HepG2 (cell line): ENCODE measurements at regions not wholly inside any gene's neighbourhood (a gene's known extent, or its start where the extent isn't known, plus 50 kb on each side); places are given as distances from the start of the nearest gene placed in this dataset.

Experiments
- ATAC-seq: fragments of 200-7000 bp; cut with Tn5 transposase; 3 replicates; pipeline ENCODE4 v1.9.1; 2020; ENCODE audit warnings: mild to moderate bottlenecking, moderate library complexity
- BruUV-seq: library from RNA; stranded (reverse); fragments of 400-500 nt; replicated peaks from 2 replicates; lab custom pipeline; 2021; lab: Mats Ljungman, UMichigan
- CTCF ChIA-PET: fragments of 300-600 bp; formaldehyde crosslinking; extraction: SDS; loops from one replicate; lab custom pipeline; 2021; ENCODE audit warnings: low total read pairs, inconsistent platforms, low intra/inter-chr PET ratio; lab: Yijun Ruan, JAX
- POLR2A ChIA-PET: fragments of 350-600 bp; sonication (Branson Sonifier 250); formaldehyde crosslinking; loops from one replicate; lab custom pipeline; 2020; ENCODE audit warnings: antibody characterized with exemption, inconsistent platforms; lab: Yijun Ruan, JAX
- DNase-seq: peaks from one replicate; pipeline ENCODE4 v3.0.0-alpha.2; 2015; ENCODE audit warnings: low spot score
- FAIRE-seq: peaks from 3 replicates; lab custom pipeline; 2011; peaks lifted over from hg19 to GRCh38; lab: Jason Lieb, UNC
- H2AFZ ChIP-seq: one replicate; pipeline ENCODE4 v1.6.1; 2011; ENCODE audit warnings: low read length, inconsistent platforms
- H3K27ac ChIP-seq: fragments of 300-600 bp; 3 replicates; pipeline ENCODE4 v1.8.0; 2011; ENCODE audit warnings: mixed run types, mild to moderate bottlenecking, mixed read lengths, low read length, inconsistent platforms; ENCODE audit not compliant: insufficient read depth; ENCODE audit errors: extremely low read length
- H3K27me3 ChIP-seq, 2 experiments: fragments of 200-600 bp in 1 of 2; 2 replicates in 1 of 2; 3 replicates in 1 of 2; pipeline versions ENCODE4 v1.6.0 to v1.8.0; 2011; ENCODE audit warnings: low read length in 2 of 2, mild to moderate bottlenecking in 2 of 2, moderate library complexity in 2 of 2, inconsistent platforms in 1 of 2; ENCODE audit not compliant: insufficient read depth in 2 of 2, control insufficient read depth in 1 of 2
- H3K36me3 ChIP-seq, 2 experiments: fragments of 200-600 bp in 1 of 2; replicated peaks in 1 of 2; 2 replicates in 1 of 2; 3 replicates in 1 of 2; pipeline versions ENCODE4 v1.5.1 to v1.8.0; 2011; ENCODE audit warnings: low read length in 2 of 2, inconsistent platforms in 1 of 2; ENCODE audit not compliant: insufficient read depth in 2 of 2, control insufficient read depth in 1 of 2
- H3K4me1 ChIP-seq: 2 replicates; pipeline ENCODE4 v1.5.1; 2012; ENCODE audit warnings: low read length, inconsistent platforms; ENCODE audit not compliant: insufficient read depth
- H3K4me2 ChIP-seq: 2 replicates; pipeline ENCODE4 v1.6.0; 2011; ENCODE audit warnings: low read depth, low read length, inconsistent platforms
- H3K4me3 ChIP-seq, 3 experiments: fragments of 200-600 bp in 1 of 3; sonication (generic), shearing (Covaris generic) in 1 of 3; replicated peaks in 1 of 3; 2 replicates each; pipeline ENCODE4 v1.5.1; 2011 to 2016; ENCODE audit warnings: low read length in 3 of 3, inconsistent platforms in 2 of 3, low read depth in 2 of 3, mild to moderate bottlenecking in 2 of 3, control low read depth in 1 of 3, mixed read lengths in 1 of 3; ENCODE audit not compliant: insufficient read depth in 1 of 3
- H3K79me2 ChIP-seq: one replicate; pipeline ENCODE4 v1.6.1; 2011; ENCODE audit warnings: low read length, inconsistent platforms; ENCODE audit not compliant: insufficient read depth
- H3K9ac ChIP-seq: 2 replicates; pipeline ENCODE4 v1.6.0; 2011; ENCODE audit warnings: mild to moderate bottlenecking, low read depth, low read length, inconsistent platforms; ENCODE audit not compliant: insufficient read depth
- H3K9me3 ChIP-seq: 2 replicates; pipeline ENCODE4 v1.5.1; 2012; ENCODE audit warnings: mild to moderate bottlenecking, low read length
- H4K20me1 ChIP-seq: 2 replicates; pipeline ENCODE4 v1.6.0; 2011; ENCODE audit warnings: inconsistent platforms, mild to moderate bottlenecking, low read length, moderate library complexity; ENCODE audit not compliant: insufficient read depth
- ATAD3A ChIP-seq: sonication (generic); formaldehyde crosslinking; IDR thresholded peaks from 2 replicates; pipeline ENCODE4 v1.4.0; 2020; ENCODE audit warnings: missing genetic modification reagents
- BCL6 ChIP-seq: IDR thresholded peaks from 2 replicates; pipeline ENCODE4 v1.6.1; 2016; ENCODE audit warnings: missing genetic modification reagents, missing compliant biosample characterization
- CBX2 ChIP-seq, 2 experiments: fragments of 200-600 bp in 1 of 2; sonication (generic); formaldehyde crosslinking in 1 of 2; IDR thresholded peaks; 2 replicates each; pipeline versions ENCODE4 v1.7.0 to v1.8.1; 2018 to 2022; ENCODE audit warnings: low read depth in 2 of 2, low read length in 1 of 2, mild to moderate bottlenecking in 1 of 2, missing genetic modification reagents in 1 of 2
- ELF4 ChIP-seq: sonication (generic); formaldehyde crosslinking; IDR thresholded peaks from 2 replicates; pipeline ENCODE4 v1.5.0; 2020; ENCODE audit warnings: missing genetic modification reagents, mild to moderate bottlenecking, moderate library complexity, borderline replicate concordance
- FOXK2 ChIP-seq: fragments of 450-650 bp; IDR thresholded peaks from 2 replicates; pipeline ENCODE4 v1.6.1; 2016
- JUN ChIP-seq: sonication (generic); formaldehyde crosslinking; IDR thresholded peaks from 2 replicates; pipeline ENCODE4 v1.4.0; 2020; ENCODE audit warnings: mild to moderate bottlenecking, missing genetic modification reagents
- NCOR1 ChIP-seq: fragments of 200-600 bp; sonication (generic); IDR thresholded peaks from 2 replicates; pipeline ENCODE4 v1.7.0; 2017; ENCODE audit warnings: antibody characterized with exemption, low read length, borderline replicate concordance
- NR2C2 ChIP-seq: sonication (generic); formaldehyde crosslinking; IDR thresholded peaks from 2 replicates; pipeline ENCODE4 v1.4.0; 2020; ENCODE audit warnings: missing genetic modification reagents, mild to moderate bottlenecking, moderate library complexity, borderline replicate concordance
- RFX1 ChIP-seq: fragments of 450-650 bp; IDR thresholded peaks from 2 replicates; pipeline ENCODE4 v1.6.1; 2017
- ZNF121 ChIP-seq: sonication (generic); formaldehyde crosslinking; IDR thresholded peaks from 2 replicates; pipeline ENCODE4 v1.5.0; 2020; ENCODE audit warnings: mild to moderate bottlenecking, missing genetic modification reagents
- ZNF329 ChIP-seq: sonication (generic); formaldehyde crosslinking; IDR thresholded peaks from 2 replicates; pipeline ENCODE4 v1.9.0; 2021; ENCODE audit warnings: low read depth, mild to moderate bottlenecking, missing genetic modification reagents
- ZNF333 ChIP-seq: sonication (generic); formaldehyde crosslinking; IDR thresholded peaks from 2 replicates; pipeline ENCODE4 v1.4.0; 2020; ENCODE audit warnings: mild to moderate bottlenecking, missing genetic modification reagents, borderline replicate concordance
- WGBS: methylation state at CpG from one replicate; pipeline ENCODE4 v1.1.6; 2017; ENCODE audit warnings: low lambda C conversion rate; 5-methylcytosine and 5-hydroxymethylcytosine counted together
- in situ Hi-C: cut with HindIII; loops from 2 replicates; pipeline ENCODE4 v1.10.0; 2017; ENCODE audit warnings: low pct_unique_long_range_greater_than_20kb; ENCODE audit not compliant: extremely low pct_ligation_motif_present
- intact Hi-C: fragments of 100-400 bp; cut with micrococcal nuclease; formaldehyde crosslinking; loops from one replicate; pipeline ENCODE4 v1.10.0; 2022; ENCODE audit not compliant: unreplicated experiment
- TF ChIP-seq, protein P1 (sequence below): sonication (generic); formaldehyde crosslinking; IDR thresholded peaks from 2 replicates; pipeline ENCODE4 v1.8.1; 2023; ENCODE audit warnings: mild to moderate bottlenecking, missing genetic modification reagents
- TF ChIP-seq, protein P2 (sequence below): sonication (generic); formaldehyde crosslinking; IDR thresholded peaks from 2 replicates; pipeline ENCODE4 v1.9.0; 2021; ENCODE audit warnings: missing genetic modification reagents, mild to moderate bottlenecking, borderline replicate concordance
- TF ChIP-seq, protein P3 (sequence below): sonication (generic); formaldehyde crosslinking; IDR thresholded peaks from 2 replicates; pipeline ENCODE4 v1.5.0; 2020; ENCODE audit warnings: mild to moderate bottlenecking, missing genetic modification reagents

DNA sequence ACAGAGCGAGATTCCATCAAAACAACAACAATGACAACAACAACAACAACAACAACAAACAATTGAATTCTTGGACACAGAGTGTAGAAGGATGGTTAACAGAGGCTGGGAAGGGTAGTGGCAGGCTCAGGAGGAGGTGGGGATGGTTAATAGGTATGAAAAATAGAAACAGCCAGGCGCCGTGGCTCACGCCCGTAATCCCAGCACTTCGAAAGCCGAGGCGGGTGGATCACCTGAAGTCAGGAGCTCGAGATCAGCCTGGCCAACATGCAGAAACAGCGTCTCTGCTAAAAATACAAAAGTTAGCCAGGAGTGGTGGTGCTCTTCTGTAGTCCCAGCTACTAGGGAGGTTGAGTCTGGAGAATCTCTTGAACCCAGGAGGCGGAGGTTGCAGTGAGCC, 122.9 kb upstream of the GRIA4 start:
- no peak overlapping the region for H3K4me2 ChIP-seq
- intact Hi-C loops: no loop called here

More for the DNA sequence above, 122.9 kb upstream of the GRIA4 start:
- BruUV-seq: no TSS peak
- ChIA-PET POLR2A (no interaction called here), CTCF (no interaction called here)
- no peaks in the 10 kb centered on the region for H3K36me3 ChIP-seq
- H2AFZ ChIP-seq: no peak overlapping the region
- no peak overlapping the region for H3K4me3 ChIP-seq
- FAIRE-seq (no peak), ATAC-seq (no peak), DNase-seq (no peak)
- H3K79me2 ChIP-seq: no peaks in the 10 kb centered on the region
- H3K27ac ChIP-seq: no peak overlapping the region
- in situ Hi-C loops: no loop called here
- no peaks in the 10 kb centered on the region for H3K9me3 ChIP-seq
- 52% methylated on average over 11 of the region's 11 CpGs for WGBS
- H4K20me1 ChIP-seq: no peaks in the 10 kb centered on the region
- no peak overlapping the region for H3K9ac ChIP-seq
- no peaks in the 10 kb centered on the region for H3K27me3 ChIP-seq
- H3K4me1 ChIP-seq: no peaks in the 10 kb centered on the region
- no peak for TF ChIP-seq CBX2 (IDR thresholded peaks at IDR 0.05; ENCODE audit: low read depth, low read length)
- TF ChIP-seq CBX2 (CRISPR knock-in tag; IDR thresholded peaks at IDR 0.05; ENCODE audit: low read depth): no peak
- no peak for TF ChIP-seq ZNF329 (CRISPR knock-in tag)
- TF ChIP-seq ELF4 (CRISPR knock-in tag): no peak
- TF ChIP-seq ZNF333 (CRISPR knock-in tag): no peak
- no peak for TF ChIP-seq BCL6 (CRISPR knock-in tag)
- TF ChIP-seq, protein P1, sequence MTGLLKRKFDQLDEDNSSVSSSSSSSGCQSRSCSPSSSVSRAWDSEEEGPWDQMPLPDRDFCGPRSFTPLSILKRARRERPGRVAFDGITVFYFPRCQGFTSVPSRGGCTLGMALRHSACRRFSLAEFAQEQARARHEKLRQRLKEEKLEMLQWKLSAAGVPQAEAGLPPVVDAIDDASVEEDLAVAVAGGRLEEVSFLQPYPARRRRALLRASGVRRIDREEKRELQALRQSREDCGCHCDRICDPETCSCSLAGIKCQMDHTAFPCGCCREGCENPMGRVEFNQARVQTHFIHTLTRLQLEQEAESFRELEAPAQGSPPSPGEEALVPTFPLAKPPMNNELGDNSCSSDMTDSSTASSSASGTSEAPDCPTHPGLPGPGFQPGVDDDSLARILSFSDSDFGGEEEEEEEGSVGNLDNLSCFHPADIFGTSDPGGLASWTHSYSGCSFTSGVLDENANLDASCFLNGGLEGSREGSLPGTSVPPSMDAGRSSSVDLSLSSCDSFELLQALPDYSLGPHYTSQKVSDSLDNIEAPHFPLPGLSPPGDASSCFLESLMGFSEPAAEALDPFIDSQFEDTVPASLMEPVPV (CRISPR knock-in tag): no peak
- TF ChIP-seq, protein P2, sequence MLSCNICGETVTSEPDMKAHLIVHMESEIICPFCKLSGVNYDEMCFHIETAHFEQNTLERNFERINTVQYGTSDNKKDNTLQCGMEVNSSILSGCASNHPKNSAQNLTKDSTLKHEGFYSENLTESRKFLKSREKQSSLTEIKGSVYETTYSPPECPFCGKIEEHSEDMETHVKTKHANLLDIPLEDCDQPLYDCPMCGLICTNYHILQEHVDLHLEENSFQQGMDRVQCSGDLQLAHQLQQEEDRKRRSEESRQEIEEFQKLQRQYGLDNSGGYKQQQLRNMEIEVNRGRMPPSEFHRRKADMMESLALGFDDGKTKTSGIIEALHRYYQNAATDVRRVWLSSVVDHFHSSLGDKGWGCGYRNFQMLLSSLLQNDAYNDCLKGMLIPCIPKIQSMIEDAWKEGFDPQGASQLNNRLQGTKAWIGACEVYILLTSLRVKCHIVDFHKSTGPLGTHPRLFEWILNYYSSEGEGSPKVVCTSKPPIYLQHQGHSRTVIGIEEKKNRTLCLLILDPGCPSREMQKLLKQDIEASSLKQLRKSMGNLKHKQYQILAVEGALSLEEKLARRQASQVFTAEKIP (CRISPR knock-in tag): no peak
- TF ChIP-seq, protein P3, sequence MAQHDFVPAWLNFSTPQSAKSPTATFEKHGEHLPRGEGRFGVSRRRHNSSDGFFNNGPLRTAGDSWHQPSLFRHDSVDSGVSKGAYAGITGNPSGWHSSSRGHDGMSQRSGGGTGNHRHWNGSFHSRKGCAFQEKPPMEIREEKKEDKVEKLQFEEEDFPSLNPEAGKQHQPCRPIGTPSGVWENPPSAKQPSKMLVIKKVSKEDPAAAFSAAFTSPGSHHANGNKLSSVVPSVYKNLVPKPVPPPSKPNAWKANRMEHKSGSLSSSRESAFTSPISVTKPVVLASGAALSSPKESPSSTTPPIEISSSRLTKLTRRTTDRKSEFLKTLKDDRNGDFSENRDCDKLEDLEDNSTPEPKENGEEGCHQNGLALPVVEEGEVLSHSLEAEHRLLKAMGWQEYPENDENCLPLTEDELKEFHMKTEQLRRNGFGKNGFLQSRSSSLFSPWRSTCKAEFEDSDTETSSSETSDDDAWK (CRISPR knock-in tag): no peak
- no peak for TF ChIP-seq JUN (CRISPR knock-in tag)
- no peak for TF ChIP-seq NCOR1
- TF ChIP-seq ATAD3A: no peak
- TF ChIP-seq ZNF121 (CRISPR knock-in tag): no peak
- no peak for TF ChIP-seq FOXK2
- no peak for TF ChIP-seq NR2C2 (CRISPR knock-in tag)
- no peak for TF ChIP-seq RFX1
